ENCODE measurements at regions not wholly inside any gene's neighbourhood (a gene's known extent, or its start where the extent isn't known, plus 50 kb on each side); places are given as distances from the start of the nearest gene placed in this dataset.
"Not testable (repeated sequence)": the region's sequence is repeated elsewhere in the genome, so short reads cannot be mapped to it uniquely, and the experiment has no call there.

DNA sequence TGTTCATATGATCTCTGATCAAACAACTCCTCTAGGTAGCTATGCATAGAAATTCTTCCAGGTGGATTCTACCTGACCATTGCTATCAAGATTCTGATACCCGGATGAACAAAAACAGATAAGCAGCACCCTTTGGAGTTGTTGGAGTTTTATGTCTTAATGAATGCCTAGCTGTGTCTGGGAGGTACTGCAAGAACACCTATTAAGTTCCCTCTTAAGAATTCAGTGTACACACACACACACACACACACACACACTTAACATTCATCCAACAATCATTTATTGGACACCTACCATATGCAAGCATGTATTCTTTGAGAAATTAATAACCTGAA is 58.1 kb upstream of the FNDC3B start:
- DNase-seq (ENCODE audit: low read depth): no peak

DNA sequence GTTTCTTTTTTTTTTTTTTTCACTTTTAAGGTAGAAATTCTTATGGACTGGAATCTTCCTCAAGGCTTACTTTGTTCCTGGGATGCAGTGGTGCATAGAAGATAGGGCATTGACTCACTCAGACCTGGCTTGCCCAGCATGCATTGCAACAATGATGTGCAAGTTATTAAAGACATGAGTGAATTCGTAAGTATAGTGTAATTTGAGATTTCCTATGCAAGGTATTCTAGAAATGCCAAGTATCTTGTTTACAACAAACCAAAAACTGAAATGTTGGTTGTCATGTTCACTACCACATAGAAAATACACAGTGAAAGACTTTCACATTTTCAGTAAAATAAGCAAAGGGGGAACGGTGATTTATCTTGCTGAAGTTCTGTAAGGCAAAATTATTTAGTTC is 56.5 kb upstream of the FNDC3B start:
- DNase-seq (ENCODE audit: low read depth): peak; percentile 30

GRCh38 chr3:171983685-171984084 is 55.7 kb upstream of the FNDC3B start:
- DNase-seq (ENCODE audit: low read depth): not testable (repeated sequence)

- DNase-seq (ENCODE audit: low read depth): no peak
Measured at GRCh38 chr3:171984883-171985282, 54.5 kb upstream of the FNDC3B start.

DNA sequence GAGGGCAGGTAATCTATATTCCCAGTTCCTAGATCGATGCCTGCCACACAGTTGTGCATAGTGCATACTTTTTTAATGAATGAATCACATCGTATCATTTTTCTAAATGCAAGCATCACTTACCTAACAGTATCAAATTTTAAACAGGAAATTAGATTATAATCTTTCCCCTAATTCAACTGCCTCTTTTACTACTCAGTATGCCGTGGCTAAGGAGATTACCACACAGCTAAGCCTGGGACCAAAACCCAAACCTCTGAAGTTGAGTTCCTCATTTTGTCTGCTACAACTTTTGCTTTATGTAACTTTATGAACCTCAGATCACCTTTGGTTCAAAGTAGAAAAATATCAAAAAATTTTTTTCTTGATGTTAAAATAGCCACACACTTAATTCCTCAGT is 53.2 kb upstream of the FNDC3B start:
- no peak for DNase-seq (ENCODE audit: low read depth)

GRCh38 chr3:171986757-171987518 is 52.4 kb upstream of the FNDC3B start:
- no peak for DNase-seq (ENCODE audit: low read depth)
